Kidney (tissue), 13 donors: ENCODE measurements at regions not wholly inside any gene's neighbourhood (a gene's known extent, or its start where the extent isn't known, plus 50 kb on each side); places are given as distances from the start of the nearest gene placed in this dataset.

ENCODE experiments used
- DNase-seq, 5 donors: peaks; one replicate each; pipeline ENCODE4 v3.0.0-alpha.2; 2013 to 2020
- FAIRE-seq: peaks from 2 replicates; lab custom pipeline; 2012; peaks lifted over from hg19 to GRCh38; lab: Jason Lieb, UNC
- H3K27ac ChIP-seq, 2 donors: one replicate each; pipeline ENCODE4 v1.7.0; 2013; ENCODE audit warnings: low read depth in 2 of 2, low read length in 2 of 2, inconsistent platforms in 1 of 2
- H3K27me3 ChIP-seq: one replicate; pipeline ENCODE4 v1.7.1; 2013; ENCODE audit warnings: low read length, inconsistent platforms; ENCODE audit not compliant: control insufficient read depth, insufficient read depth
- H3K36me3 ChIP-seq, 3 donors: one replicate each; pipeline versions ENCODE4 v1.7.0 to v1.7.1; 2013; ENCODE audit warnings: low read length in 3 of 3, control low read depth in 1 of 3, inconsistent platforms in 1 of 3; ENCODE audit not compliant: insufficient read depth in 3 of 3, control insufficient read depth in 2 of 3
- H3K4me1 ChIP-seq, 3 donors: one replicate each; pipeline versions ENCODE4 v1.7.0 to v1.7.1; 2013; ENCODE audit warnings: low read length in 3 of 3, inconsistent platforms in 1 of 3, low read depth in 1 of 3; ENCODE audit not compliant: control insufficient read depth in 2 of 3, insufficient read depth in 2 of 3
- H3K4me3 ChIP-seq, 3 donors: one replicate each; pipeline versions ENCODE4 v1.7.0 to v1.8.1; 2013; ENCODE audit warnings: low read length in 3 of 3, control low read depth in 1 of 3, inconsistent platforms in 1 of 3
- H3K9ac ChIP-seq, 3 donors: one replicate each; pipeline versions ENCODE4 v1.7.0 to v1.7.1; 2013; ENCODE audit warnings: low read length in 3 of 3, control low read depth in 1 of 3, inconsistent platforms in 1 of 3
- H3K9me3 ChIP-seq, 3 donors: one replicate each; pipeline versions ENCODE4 v1.7.0 to v1.7.1; 2013; ENCODE audit warnings: low read length in 3 of 3, control low read depth in 1 of 3, inconsistent platforms in 1 of 3; ENCODE audit not compliant: control insufficient read depth in 2 of 3, insufficient read depth in 1 of 3
- CTCF ChIP-seq: IDR thresholded peaks from 3 replicates; pipeline ENCODE4 v1.5.1; 2012; ENCODE audit warnings: mild to moderate bottlenecking, moderate library complexity, borderline replicate concordance; ENCODE audit not compliant: insufficient read depth; ENCODE audit errors: extremely low read depth
- intact Hi-C: fragments of 100-400 bp; cut with DNase I; formaldehyde crosslinking; loops from one replicate; pipeline ENCODE4 v1.11.1; 2022
- donor health status: control.
- donor health status: control.
- donor health status: control.
- donor health status: control.
- donor health status: control.
- donor health status: DM: yes; HTN: yes; CAD: no.
- donor health status: Normal renal cell carcinoma (clear cell type).

GRCh38 chr10:53209944-53210611, 437.5 kb upstream of the MBL2 start:
- DNase-seq (peak in 2 of 5 donors; percentile 62 to 72), FAIRE-seq (no peak)
- no peaks in the 10 kb centered on the region for H3K27me3 ChIP-seq
- no peak overlapping the region for H3K27ac ChIP-seq
- H3K9ac ChIP-seq = no peak overlapping the region
- no peak overlapping the region for H3K4me3 ChIP-seq
- no peaks in the 10 kb centered on the region for H3K4me1 ChIP-seq
- intact Hi-C loops = no loop called here
- no peaks in the 10 kb centered on the region for H3K36me3 ChIP-seq
- no peaks in the 10 kb centered on the region for H3K9me3 ChIP-seq
- TF ChIP-seq CTCF = peak; percentile 8

- Histone ChIP-seq H3K27me3 (no peaks in the 10 kb centered on the region), H3K9ac (no peak overlapping the region), H3K4me1 (no peaks in the 10 kb centered on the region), H3K27ac (no peak overlapping the region), H3K36me3 (no peaks in the 10 kb centered on the region), H3K9me3 (no peaks in the 10 kb centered on the region), H3K4me3 (no peak overlapping the region)
- intact Hi-C loops = no loop called here
- FAIRE-seq (no peak), DNase-seq (no peak)
- no peak for TF ChIP-seq CTCF
Observed at GRCh38 chr10:53183733-53184132, 411.1 kb upstream of the MBL2 start.

- H3K9ac ChIP-seq = no peak overlapping the region
- no peaks in the 10 kb centered on the region for H3K9me3 ChIP-seq
- no peak for FAIRE-seq
- DNase-seq = peak in 1 of 5 donors; percentile 3
- no peak overlapping the region for H3K4me3 ChIP-seq
- H3K27me3 ChIP-seq = no peaks in the 10 kb centered on the region
- TF ChIP-seq CTCF = no peak
- intact Hi-C loops = no loop called here
- no peaks in the 10 kb centered on the region for H3K4me1 ChIP-seq
- H3K27ac ChIP-seq = no peak overlapping the region
- H3K36me3 ChIP-seq = no peaks in the 10 kb centered on the region
Observed at GRCh38 chr10:53177468-53177867, 404.9 kb upstream of the MBL2 start.

GRCh38 chr10:53166325-53166724, 393.7 kb upstream of the MBL2 start:
- no peaks in the 10 kb centered on the region for H3K27me3 ChIP-seq
- no peaks in the 10 kb centered on the region for H3K9me3 ChIP-seq
- no peak overlapping the region for H3K9ac ChIP-seq
- FAIRE-seq = no peak
- TF ChIP-seq CTCF = no peak
- no peaks in the 10 kb centered on the region for H3K36me3 ChIP-seq
- no peak for DNase-seq
- peaks cover 0 to 6% (median 0%) of the 10 kb centered on the region in 3 donors for H3K4me1 ChIP-seq
- intact Hi-C loops = no loop called here
- H3K4me3 ChIP-seq = no peak overlapping the region
- H3K27ac ChIP-seq = no peak overlapping the region
